NOMO-1 (cell line): ENCODE measurements at regions not wholly inside any gene's neighbourhood (a gene's known extent, or its start where the extent isn't known, plus 50 kb on each side); places are given as distances from the start of the nearest gene placed in this dataset.

ENCODE experiments used
- DNase-seq, 2 experiments: peaks; one replicate each; lab custom pipeline; 2025; ENCODE audit not compliant: unreplicated experiment in 2 of 2; lab: John Stamatoyannopoulos, UW

DNA sequence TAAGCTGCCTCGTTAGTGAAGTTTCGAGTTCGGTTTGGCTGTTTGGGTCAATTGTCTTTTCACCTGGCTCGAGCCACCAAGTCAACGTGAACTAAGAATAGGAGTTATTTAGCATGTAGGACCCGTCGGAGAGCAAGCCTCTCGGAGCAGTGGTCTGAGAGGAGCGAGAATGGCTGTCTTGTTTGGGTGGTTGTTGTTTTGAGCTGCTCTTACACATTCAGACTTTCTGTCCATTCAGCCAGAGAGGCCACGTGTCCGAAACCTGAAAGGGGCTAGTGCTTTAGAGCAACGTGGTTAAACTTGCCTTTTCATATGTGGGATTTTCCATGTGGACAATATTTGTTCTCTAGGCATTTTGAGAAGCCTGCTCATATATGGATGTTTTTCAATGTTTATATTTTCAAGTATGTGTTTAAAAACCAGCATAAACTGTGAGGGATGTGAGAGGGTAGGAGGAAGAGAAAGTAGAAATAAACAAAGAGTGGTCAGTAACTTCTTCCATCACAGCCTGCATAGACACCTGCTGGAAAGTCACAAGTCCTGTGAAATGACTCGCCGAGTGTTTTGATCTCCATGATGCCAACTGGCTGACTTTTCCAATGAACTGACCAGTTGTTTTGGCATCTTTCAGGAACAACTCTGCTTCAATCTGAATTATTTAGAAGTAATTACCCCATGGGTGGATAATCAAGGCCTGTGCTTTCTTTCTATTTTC is 221.0 kb downstream of the ASCL1 start:
- no peak for DNase-seq

DNA sequence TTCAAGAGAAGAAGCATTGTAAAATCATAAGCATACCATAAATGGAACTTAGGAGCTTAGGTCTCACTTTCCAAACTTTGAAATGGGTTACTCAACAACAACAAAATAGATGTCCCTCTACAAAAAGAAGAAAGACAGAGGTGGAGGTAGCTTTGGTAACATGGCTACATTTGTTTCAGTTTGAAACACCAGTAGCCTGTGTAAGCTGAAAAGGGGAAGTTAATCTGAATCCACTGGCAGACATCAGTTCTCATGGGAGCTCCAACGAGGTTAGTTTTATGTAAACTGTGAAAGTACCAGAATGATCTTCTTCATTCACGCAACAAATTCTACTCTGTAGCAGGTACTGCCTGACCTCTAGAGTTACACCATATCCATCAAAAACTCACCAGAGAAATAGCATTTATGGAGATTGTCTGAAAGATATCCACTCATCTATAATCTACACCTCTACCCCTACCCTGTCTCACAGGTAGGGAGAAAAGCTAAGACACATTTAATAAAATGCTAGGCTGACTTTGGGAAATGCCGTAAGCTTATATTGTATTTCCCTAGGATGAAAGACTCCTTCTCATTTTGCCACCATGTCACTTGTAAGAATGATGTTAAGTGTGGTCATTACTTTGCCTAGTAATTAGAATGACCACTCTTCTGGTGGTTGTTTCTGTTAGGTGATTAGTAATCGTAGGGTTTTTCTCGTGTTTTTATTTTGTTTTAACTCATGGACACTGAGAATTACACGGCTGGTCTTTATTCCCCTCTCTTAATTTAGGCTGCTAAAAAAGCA is 224.1 kb downstream of the ASCL1 start:
- DNase-seq, result no peak

DNA sequence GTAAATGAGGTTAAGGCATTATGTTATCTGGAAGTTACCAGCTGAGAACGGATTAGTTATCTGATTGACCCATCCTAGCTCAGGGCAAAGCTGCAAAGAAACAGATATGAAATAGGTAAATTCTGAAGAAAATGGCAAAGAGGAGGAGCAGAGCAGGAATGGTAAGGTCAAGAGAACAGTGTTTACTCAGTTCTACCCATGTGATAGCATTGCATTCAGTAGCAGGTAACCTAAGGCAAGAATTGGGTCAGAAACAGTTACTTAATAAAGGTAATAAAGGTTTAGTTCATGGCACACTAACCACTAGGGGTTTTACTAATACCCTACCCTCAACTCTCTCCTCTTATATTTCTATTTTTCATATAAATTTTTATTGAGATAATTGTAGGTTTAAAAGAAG is 224.8 kb downstream of the ASCL1 start:
- DNase-seq, result no peak

DNA sequence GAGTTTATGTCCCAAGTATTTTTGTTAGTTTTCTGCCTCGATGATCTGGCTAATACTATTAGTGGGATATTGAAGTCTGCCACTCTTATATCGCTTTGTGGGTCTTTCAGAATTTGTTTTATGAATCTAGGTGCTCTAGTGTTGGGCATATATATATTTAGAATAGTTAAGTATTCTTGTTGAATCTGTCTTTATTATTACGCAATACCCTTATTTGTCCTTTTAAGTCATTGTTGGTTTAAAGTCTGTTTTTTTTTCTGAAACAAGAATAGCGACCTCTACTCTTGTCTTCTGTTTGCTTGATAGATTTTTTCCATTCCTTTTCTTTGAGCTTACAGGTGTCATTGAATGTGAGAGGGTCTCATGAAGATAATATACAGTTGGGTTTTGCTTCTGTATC is 239.0 kb downstream of the ASCL1 start:
- no peak for DNase-seq

DNA sequence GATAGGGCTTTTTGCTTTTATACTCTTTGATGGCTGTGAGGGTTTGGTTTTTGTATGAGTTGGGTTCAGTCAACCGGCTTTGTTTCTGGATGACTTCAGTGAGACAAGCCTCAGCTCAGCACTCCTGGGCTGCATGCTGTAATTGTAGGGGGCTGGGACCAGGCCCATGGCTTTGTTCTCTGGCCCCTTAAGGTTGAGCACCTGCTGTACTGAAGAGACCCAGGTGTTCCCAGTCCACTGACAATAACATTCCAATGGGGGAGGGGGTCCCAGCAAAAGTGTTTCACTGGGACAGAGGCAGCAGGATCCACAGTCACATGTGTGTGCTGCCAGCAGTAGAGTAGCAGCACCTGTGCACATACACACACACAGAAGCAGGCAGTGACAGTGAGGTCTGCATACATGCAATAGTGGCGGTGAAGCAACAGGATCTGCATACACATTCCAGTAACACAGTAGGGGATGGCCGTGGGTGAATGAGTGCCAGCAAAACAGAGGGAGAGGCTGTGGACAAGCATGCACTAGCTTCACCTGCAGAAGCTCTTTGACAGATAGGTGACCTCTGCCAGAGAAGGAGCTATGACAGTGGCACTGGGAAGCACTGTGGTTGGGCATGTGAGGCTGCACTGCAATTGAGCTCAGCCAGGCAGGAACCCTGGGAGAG is 240.4 kb downstream of the ASCL1 start:
- no peak for DNase-seq

DNA sequence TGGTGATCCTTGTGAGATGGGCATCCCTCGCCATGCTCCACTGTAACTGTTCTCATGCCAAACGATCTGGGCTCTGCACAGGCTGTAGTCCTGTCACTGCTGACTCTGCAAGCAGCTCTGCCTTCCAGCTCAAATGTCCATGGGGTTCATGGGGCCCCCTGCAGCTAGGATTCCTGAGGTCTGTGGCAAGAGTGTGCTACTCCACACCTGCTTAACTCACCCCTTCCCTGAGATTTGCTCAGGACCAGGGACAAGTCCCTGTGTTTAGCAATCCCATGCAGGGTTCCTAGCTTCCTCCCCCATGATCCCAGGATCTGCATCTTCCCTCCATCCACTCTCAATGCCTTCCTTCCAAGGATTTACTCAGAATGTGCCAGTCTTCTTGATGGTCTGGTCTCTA is 241.0 kb downstream of the ASCL1 start:
- DNase-seq, result no peak

DNA sequence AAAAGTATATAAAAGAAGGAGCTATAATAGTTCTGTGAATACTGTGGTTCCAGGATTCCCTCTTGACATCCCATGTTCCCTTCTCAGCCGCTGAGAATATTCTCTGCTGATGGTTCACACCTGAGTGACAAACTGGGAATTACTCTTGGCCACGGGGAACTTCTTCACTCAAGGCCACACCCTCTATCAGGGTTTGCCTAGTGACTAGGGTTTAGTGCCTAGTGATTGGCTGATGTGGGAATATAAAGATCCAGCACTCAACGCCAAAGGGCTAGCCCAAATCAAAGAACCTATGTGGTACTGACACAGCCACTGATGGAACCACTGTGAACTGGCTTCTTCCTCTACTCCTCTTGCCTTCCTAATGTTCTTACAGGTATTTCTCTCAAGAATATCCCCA is 248.4 kb downstream of the ASCL1 start:
- no peak for DNase-seq

DNA sequence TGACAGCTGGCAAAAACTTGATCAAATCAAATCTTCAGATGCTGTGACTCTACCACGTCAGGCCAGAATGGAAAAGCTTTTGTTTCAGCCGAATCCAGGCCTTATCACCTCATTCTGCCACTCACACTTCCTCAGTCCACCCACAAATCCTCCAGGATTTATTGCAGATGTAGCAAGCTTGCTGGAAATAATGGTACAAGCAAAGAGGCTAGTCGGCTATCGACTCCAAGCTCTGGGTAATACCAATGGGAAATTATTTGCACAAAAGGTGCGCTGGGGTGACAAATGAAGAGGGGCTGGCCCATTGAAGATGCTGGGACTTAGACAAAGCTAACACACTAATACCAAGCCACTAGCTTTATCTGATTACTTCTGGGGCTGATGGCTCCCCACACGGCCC is 250.5 kb downstream of the ASCL1 start:
- DNase-seq, result no peak

DNA sequence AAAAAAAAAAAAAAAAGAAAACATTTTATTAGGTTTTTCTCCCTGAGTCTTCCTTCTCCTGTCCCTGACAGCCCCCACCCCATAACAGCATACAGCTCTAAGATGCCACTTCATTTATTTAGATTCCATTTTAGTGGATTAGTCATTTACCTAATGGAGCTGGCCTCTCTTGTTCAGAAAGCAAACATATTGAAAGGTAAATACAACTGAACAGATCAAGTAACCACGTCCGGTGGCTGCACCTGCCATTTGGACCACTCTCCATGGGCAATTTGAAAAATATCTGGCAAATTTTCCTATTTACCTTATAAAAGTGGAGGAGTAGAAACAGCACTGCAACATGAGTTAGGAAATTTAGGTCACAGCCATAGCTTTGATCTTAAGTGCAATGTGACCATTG is 254.6 kb downstream of the C12orf42 start:
- DNase-seq, result no peak

DNA sequence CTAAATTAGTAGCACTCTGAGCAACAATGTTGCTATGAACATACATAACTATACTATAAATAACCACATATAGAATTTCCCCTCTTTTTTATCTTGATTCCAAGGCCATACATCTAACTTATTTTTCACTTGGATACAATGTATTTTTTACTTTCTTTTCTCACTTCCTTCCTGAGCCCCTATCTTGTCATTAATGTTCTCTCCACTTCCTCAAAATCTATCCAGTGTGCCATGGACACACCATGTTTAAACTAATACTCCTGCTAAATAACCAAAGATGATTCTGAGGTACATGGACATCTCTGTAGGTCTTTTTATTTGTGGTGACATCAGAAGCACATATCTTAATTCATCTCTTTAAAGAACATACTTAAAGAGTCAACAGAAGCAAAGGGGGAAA is 251.2 kb downstream of the C12orf42 start:
- DNase-seq, result no peak

DNA sequence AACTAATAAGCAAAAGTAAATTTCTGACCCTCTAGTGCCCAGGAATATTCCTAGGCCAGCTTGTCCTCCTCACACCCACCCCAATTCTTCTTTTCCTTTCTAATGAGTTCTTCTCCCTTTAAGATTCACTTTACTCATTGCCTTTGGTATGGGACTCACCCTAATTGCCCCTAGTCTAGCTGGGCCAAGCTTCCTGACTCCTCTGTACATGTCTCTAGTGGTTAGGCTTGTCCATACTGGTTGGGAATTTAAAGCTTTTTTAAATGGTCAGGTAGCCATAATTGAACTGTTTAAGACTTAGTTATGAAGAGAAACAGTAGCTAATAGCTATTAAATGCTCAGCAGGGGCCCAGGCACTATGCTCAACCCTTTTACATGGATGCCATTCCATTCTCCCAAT is 248.2 kb downstream of the C12orf42 start:
- no peak for DNase-seq

DNA sequence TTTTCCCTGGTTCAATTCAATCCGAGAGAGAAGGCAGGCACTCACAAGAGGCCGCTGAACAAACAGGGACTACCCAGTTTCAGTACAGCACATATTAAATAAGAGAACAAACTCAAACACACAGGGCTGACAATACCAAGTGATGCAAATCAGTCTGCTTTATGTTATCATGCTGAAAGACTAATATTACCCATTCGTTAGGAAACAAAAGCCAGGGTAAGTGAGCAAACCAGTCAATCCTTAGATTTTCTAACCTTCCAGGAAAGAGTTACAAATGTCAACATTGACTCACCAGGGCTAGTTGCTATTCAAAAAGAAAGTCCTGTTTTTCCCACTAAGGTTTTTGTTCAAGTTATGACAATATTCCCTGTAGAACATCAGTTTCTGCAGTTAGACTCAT is 246.2 kb downstream of the C12orf42 start:
- no peak for DNase-seq

DNA sequence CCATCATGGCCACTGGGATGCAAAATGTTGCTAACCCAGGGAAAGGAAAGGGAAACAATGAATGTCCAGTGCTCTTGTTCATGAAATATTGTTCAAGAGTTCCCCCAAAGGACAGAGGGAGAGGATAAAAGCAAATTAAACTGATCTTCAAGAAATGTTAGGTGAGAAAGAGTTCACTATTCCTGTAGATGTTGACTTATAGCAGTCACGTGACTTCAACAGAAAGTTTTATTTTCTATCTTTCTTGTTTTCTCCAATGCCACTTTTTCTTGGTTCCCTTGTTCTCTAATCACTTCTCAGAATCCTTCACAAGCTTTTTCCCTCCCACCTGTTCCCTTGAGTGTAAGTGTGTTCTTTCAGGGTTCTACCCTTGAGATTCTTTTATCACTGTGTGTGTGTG is 245.3 kb downstream of the C12orf42 start:
- no peak for DNase-seq
